Stomach (tissue), 8 donors: ENCODE measurements at regions not wholly inside any gene's neighbourhood (a gene's known extent, or its start where the extent isn't known, plus 50 kb on each side); places are given as distances from the start of the nearest gene placed in this dataset.

Experiments used
- DNase-seq, 2 donors: peaks; one replicate each; pipeline versions ENCODE4 v3.0.0 to v3.0.0-alpha.2; 2013 to 2019
- H3K27ac ChIP-seq, 5 donors: fragments of 200-600 bp in 4 of 5; sonication (generic) in 4 of 5; one replicate each; pipeline ENCODE4 v1.5.1; 2013 to 2019; ENCODE audit warnings: mild to moderate bottlenecking in 1 of 5, moderate library complexity in 1 of 5
- H3K27me3 ChIP-seq, 3 donors: fragments of 200-600 bp; sonication (generic); one replicate each; pipeline ENCODE4 v1.5.1; 2017 to 2019; ENCODE audit warnings: mixed run types in 1 of 3
- H3K36me3 ChIP-seq, 4 donors: fragments of 200-600 bp; sonication (generic); 1 replicate in 3 of 4; 2 replicates in 1 of 4; pipeline ENCODE4 v1.5.1; 2016 to 2019
- H3K4me1 ChIP-seq, 4 donors: fragments of 200-600 bp; sonication (generic); one replicate each; pipeline ENCODE4 v1.5.1; 2016 to 2019
- H3K4me3 ChIP-seq, 4 donors: fragments of 200-600 bp; sonication (generic) in 3 of 4; one replicate each; pipeline ENCODE4 v1.5.1; 2016 to 2019; ENCODE audit warnings: mild to moderate bottlenecking in 1 of 4
- H3K9me3 ChIP-seq, 4 donors: fragments of 200-600 bp; sonication (generic); one replicate each; pipeline ENCODE4 v1.5.1; 2016 to 2019
- CTCF ChIP-seq, 7 experiments: fragments of 450-650 bp in 4 of 7; fragments of 200-600 bp in 3 of 7; sonication (generic) in 3 of 7; IDR thresholded peaks; one replicate each; pipeline ENCODE4 v1.5.1; 2016 to 2019; ENCODE audit warnings: antibody characterized with exemption in 7 of 7, control low read depth in 2 of 7, mild to moderate bottlenecking in 1 of 7
- EP300 ChIP-seq: sonication (generic); formaldehyde crosslinking; IDR thresholded peaks from one replicate; pipeline ENCODE4 v1.6.1; 2017; ENCODE audit warnings: antibody characterized with exemption
- POLR2A ChIP-seq, 4 donors: fragments of 450-650 bp; IDR thresholded peaks; one replicate each; pipeline ENCODE4 v1.6.1; 2016; ENCODE audit warnings: antibody characterized with exemption in 4 of 4, control low read depth in 2 of 4, mild to moderate bottlenecking in 1 of 4, moderate library complexity in 1 of 4
- POLR2AphosphoS5 ChIP-seq, 3 donors: sonication (generic); formaldehyde crosslinking; IDR thresholded peaks; one replicate each; pipeline ENCODE4 v1.6.1; 2016; ENCODE audit warnings: antibody characterized with exemption in 3 of 3
- WGBS, 5 donors: extraction: QIAGEN DNeasy Blood & Tissue Kit in 3 of 5; methylation state at CpG; one replicate each; pipeline versions ENCODE4 v1.1.5 to v1.1.7; 2013 to 2018; 5-methylcytosine and 5-hydroxymethylcytosine counted together
- intact Hi-C: fragments of 100-400 bp; cut with DNase I; formaldehyde crosslinking; loops from one replicate; pipeline ENCODE4 v1.15.1; 2023; ENCODE audit warnings: low total_unique reads
- donor health status: healthy with polysubstance abuse.
- donor health status: Bipolar disorder and iron deficiency.
- donor health status: healthy.

- H3K4me3 ChIP-seq: no peak overlapping the region
- H3K27ac ChIP-seq: no peak overlapping the region
- H3K27me3 ChIP-seq: no peaks in the 10 kb centered on the region
- no peaks in the 10 kb centered on the region for H3K4me1 ChIP-seq
- 69 to 76% (median 74%) methylated on average over 4 of the region's 4 CpGs for WGBS, 5 donors
- no peaks in the 10 kb centered on the region for H3K9me3 ChIP-seq
- H3K36me3 ChIP-seq: no peaks in the 10 kb centered on the region
- DNase-seq: peak in 1 of 2 donors; percentile 13
- TF ChIP-seq EP300 (no peak), CTCF (IDR thresholded peaks at IDR 0.05) (no peak), POLR2AphosphoS5 (IDR thresholded peaks at IDR 0.05) (no peak), POLR2A (IDR thresholded peaks at IDR 0.05) (no peak)
- intact Hi-C loops: no loop called here
Observed at GRCh38 chr2:52074130-52074719, 1042.3 kb upstream of the NRXN1 start.

- intact Hi-C loops: no loop called here
- H3K36me3 ChIP-seq: no peaks in the 10 kb centered on the region
- no peak for TF ChIP-seq EP300
- TF ChIP-seq CTCF (IDR thresholded peaks at IDR 0.05): no peak
- no peak for TF ChIP-seq POLR2AphosphoS5 (IDR thresholded peaks at IDR 0.05)
- TF ChIP-seq POLR2A (IDR thresholded peaks at IDR 0.05): no peak
- no peak overlapping the region for H3K27ac ChIP-seq
- H3K4me3 ChIP-seq: no peak overlapping the region
- H3K9me3 ChIP-seq: no peaks in the 10 kb centered on the region
- no peak for DNase-seq
- no peaks in the 10 kb centered on the region for H3K4me1 ChIP-seq
- 32 to 56% (median 41%) methylated on average over 2 of the region's 2 CpGs for WGBS, 5 donors
- no peaks in the 10 kb centered on the region for H3K27me3 ChIP-seq
Observed at GRCh38 chr2:52072949-52073348, 1041.0 kb upstream of the NRXN1 start.

GRCh38 chr2:52070665-52071064 is 1038.7 kb upstream of the NRXN1 start:
- H3K27ac ChIP-seq: no peak overlapping the region
- H3K27me3 ChIP-seq: no peaks in the 10 kb centered on the region
- no peak for DNase-seq
- no peaks in the 10 kb centered on the region for H3K9me3 ChIP-seq
- intact Hi-C loops: no loop called here
- TF ChIP-seq POLR2A (IDR thresholded peaks at IDR 0.05) (no peak), CTCF (IDR thresholded peaks at IDR 0.05) (no peak), EP300 (no peak), POLR2AphosphoS5 (IDR thresholded peaks at IDR 0.05) (no peak)
- no peaks in the 10 kb centered on the region for H3K36me3 ChIP-seq
- H3K4me3 ChIP-seq: no peak overlapping the region
- no peaks in the 10 kb centered on the region for H3K4me1 ChIP-seq
- WGBS, 5 donors: 88 to 97% (median 95%) methylated on average over 1 of the region's 1 CpG

- H3K4me3 ChIP-seq: no peak overlapping the region
- intact Hi-C loops: no loop called here
- no peak for DNase-seq
- no peaks in the 10 kb centered on the region for H3K36me3 ChIP-seq
- H3K27ac ChIP-seq: no peak overlapping the region
- no peaks in the 10 kb centered on the region for H3K4me1 ChIP-seq
- WGBS, 5 donors: 90 to 97% (median 94%) methylated on average over 4 of the region's 4 CpGs
- no peaks in the 10 kb centered on the region for H3K9me3 ChIP-seq
- H3K27me3 ChIP-seq: no peaks in the 10 kb centered on the region
- TF ChIP-seq CTCF (IDR thresholded peaks at IDR 0.05): no peak
- no peak for TF ChIP-seq POLR2AphosphoS5 (IDR thresholded peaks at IDR 0.05)
- no peak for TF ChIP-seq POLR2A (IDR thresholded peaks at IDR 0.05)
- no peak for TF ChIP-seq EP300
Observed at GRCh38 chr2:52064234-52064633, 1032.3 kb upstream of the NRXN1 start.
